ENCODE measurements at regions not wholly inside any gene's neighbourhood (a gene's known extent, or its start where the extent isn't known, plus 50 kb on each side); places are given as distances from the start of the nearest gene placed in this dataset.
A peak's percentile ranks its signal among the peaks of the same experiment; 100 is the strongest.

DNA sequence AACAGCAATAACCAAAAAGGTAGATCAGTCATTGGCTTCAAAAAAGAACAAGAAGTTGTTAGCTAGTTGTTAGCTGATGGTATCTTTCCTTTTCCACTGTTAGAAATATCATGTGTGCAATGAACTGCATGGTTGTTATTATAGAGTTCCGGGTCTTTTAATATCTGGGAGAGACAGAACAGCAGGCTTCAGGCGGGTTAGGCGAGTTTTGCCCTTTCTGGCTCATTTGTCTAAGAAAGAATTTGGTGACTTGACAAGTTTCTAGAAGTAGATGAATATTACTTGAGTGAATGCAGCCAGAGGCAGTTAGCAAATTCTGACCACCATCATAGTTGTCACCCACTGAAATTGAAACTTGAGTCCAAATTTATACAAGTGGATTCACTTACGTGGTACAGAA lies 88.9 kb upstream of the MID1 start:
- DNase-seq (no peak), ATAC-seq (no peak)
- Mint-ChIP-seq H3K9me3 (ENCODE audit: low read depth) (no peaks in the 10 kb centered on the region), H3K27ac (no peak overlapping the region), H3K4me3 (no peak overlapping the region), H3K27me3 (no peaks in the 10 kb centered on the region), H3K4me1 (no peaks in the 10 kb centered on the region), H3K36me3 (ENCODE audit: low read depth) (no peaks in the 10 kb centered on the region)
- POLR2A ChIA-PET, result no interaction called here
- CTCF ChIA-PET, result no interaction called here
- intact Hi-C loops (cut with DNase I, micrococcal nuclease), result no loop called here

DNA sequence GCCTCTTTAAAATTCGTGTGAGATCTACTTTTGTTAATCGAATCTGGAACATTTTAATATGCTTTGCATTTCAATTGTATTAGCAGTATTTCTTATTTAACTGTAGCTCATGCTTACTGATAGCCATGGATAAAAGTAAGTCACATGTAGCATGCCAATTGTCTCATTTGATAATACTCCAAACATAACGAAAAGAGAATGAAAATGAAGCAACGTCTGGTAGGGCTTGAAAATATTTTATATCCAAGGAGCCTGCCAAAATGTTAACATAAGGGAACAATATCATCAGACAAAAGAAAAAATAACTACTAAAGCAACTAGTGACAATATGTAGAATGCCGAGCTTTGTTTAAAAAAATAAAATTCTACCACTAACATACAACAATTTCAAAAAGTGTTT lies 94.1 kb upstream of the MID1 start:
- no peaks in the 10 kb centered on the region for H3K36me3 Mint-ChIP-seq (ENCODE audit: low read depth)
- H3K27me3 Mint-ChIP-seq, result no peaks in the 10 kb centered on the region
- no peaks in the 10 kb centered on the region for H3K9me3 Mint-ChIP-seq (ENCODE audit: low read depth)
- POLR2A ChIA-PET, result no interaction called here
- H3K4me1 Mint-ChIP-seq, result no peaks in the 10 kb centered on the region
- ATAC-seq (no peak), DNase-seq (no peak)
- H3K4me3 Mint-ChIP-seq, result no peak overlapping the region
- no peak overlapping the region for H3K27ac Mint-ChIP-seq
- intact Hi-C loops (cut with DNase I, micrococcal nuclease), result no loop called here
- CTCF ChIA-PET, result interaction anchor here (0.8 kb wide), 1 partner anchor 10 kb away, joined by 3 read pairs; no protein-coding TSS in a partner anchor

DNA sequence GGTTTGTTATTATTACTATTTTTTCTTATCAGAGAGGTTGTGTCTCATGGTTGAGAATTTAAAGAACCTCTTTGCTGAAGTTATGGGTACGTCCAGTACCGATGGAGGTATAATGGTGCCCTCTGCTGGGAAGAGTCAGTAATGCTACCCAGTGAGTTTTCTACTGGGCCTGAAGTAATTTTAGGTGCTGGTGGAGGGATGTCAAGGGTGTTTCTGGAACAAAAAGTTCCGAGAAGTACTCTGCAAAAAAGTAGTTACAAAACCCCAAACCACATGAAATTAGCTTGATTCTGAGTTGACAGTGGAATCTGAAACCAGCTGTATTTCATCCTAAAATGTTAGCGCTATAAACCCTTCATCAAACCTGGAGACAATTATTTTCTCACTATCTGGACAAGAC lies 102.5 kb upstream of the MID1 start:
- POLR2A ChIA-PET, result no interaction called here
- no peaks in the 10 kb centered on the region for H3K36me3 Mint-ChIP-seq (ENCODE audit: low read depth)
- no peak overlapping the region for H3K4me3 Mint-ChIP-seq
- no peak overlapping the region for H3K27ac Mint-ChIP-seq
- ATAC-seq, result no peak
- H3K4me1 Mint-ChIP-seq, result no peaks in the 10 kb centered on the region
- no peaks in the 10 kb centered on the region for H3K27me3 Mint-ChIP-seq
- intact Hi-C loops (cut with DNase I, micrococcal nuclease), result loop anchor here (1.0 to 5.0 kb wide), 2 partner anchors 414 to 533 kb away; no protein-coding TSS in a partner anchor
- CTCF ChIA-PET, result interaction anchor here (1.7 to 2.0 kb wide), 2 partner anchors 532 to 536 kb away, joined by 6 to 17 read pairs; no protein-coding TSS in a partner anchor
- no peaks in the 10 kb centered on the region for H3K9me3 Mint-ChIP-seq (ENCODE audit: low read depth)
- peak; percentile 47 for DNase-seq

DNA sequence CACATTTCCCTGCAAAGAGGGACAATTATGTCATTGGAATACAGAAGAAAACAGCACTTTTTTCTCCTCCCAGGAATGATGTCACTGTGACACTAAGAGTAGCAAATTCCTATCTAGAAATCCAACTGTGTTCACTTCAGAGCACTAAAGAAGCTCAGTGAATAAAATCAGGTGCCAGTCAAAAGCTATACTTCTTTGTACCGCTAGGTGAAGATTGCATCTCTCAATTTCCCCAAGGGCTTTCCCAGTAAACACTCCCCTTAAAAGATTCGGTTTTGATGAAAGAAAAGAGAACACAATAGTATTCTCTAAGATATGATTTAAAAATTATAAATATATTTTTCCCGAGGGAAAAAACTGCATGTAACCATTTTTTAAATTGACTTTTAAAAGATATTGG lies 104.7 kb upstream of the MID1 start:
- ChIA-PET CTCF (interaction anchor here (1.2 to 1.8 kb wide), 3 partner anchors 11 to 536 kb away, joined by 3 to 6 read pairs (median 5); no protein-coding TSS in a partner anchor), POLR2A (no interaction called here)
- no peak for ATAC-seq
- Mint-ChIP-seq H3K4me3 (no peak overlapping the region), H3K27ac (no peak overlapping the region), H3K27me3 (no peaks in the 10 kb centered on the region), H3K36me3 (ENCODE audit: low read depth) (no peaks in the 10 kb centered on the region), H3K9me3 (ENCODE audit: low read depth) (no peaks in the 10 kb centered on the region), H3K4me1 (no peaks in the 10 kb centered on the region)
- DNase-seq, result no peak
- intact Hi-C loops (cut with DNase I, micrococcal nuclease), result no loop called here

DNA sequence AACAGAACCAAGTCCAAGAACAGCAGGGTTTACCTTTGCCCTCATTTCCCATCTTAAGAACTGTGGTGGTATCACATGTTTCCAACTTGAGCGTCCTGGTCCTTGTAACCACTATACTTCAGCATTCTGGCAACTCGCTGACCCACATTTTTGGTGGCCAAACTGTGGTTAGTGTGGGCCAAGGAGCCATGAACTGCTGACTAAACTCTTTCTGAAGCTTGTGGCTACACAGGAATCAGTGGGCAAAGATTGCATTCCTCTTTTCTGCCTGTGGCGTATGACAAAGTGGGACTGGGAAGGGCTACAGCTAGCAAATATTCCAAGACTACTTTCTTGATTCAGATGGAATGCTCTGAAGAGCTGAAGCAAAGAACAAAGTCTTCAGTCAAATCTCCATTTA lies 106.3 kb upstream of the MID1 start:
- no peak overlapping the region for H3K4me3 Mint-ChIP-seq
- intact Hi-C loops (cut with DNase I, micrococcal nuclease), result no loop called here
- no peaks in the 10 kb centered on the region for H3K27me3 Mint-ChIP-seq
- H3K36me3 Mint-ChIP-seq (ENCODE audit: low read depth), result no peaks in the 10 kb centered on the region
- no peaks in the 10 kb centered on the region for H3K9me3 Mint-ChIP-seq (ENCODE audit: low read depth)
- no peak for DNase-seq
- no peak for ATAC-seq
- ChIA-PET CTCF (interaction anchor here (1.5 kb wide), 1 partner anchor 536 kb away, joined by 3 read pairs; no protein-coding TSS in a partner anchor), POLR2A (no interaction called here)
- no peak overlapping the region for H3K27ac Mint-ChIP-seq
- H3K4me1 Mint-ChIP-seq, result no peaks in the 10 kb centered on the region

DNA sequence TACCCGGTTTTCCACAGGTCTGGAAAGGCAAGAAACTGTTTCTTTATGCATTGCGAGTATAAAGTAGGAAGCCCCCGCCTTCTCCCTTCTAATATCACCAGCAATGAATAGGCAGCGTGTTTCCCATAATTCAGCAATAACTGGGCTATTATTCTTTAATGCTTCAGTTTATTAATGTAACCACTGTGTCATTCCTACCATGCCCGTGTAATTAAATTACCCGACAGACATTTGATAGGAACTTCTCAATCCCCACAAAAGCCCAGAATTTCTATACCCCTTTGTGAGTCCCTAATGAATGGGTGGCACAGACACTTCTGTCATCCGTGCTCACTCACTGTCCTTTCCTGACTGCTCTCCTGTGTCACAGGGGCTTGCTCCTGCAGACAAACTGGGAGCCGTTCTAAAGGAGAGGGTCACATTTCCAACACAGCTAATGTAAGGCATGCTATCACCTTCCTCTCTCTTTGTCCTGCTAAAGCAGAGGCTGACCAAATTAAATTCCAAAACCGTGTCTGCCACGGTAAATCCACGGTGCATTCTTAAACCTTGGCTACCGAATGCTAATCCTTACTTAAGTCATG lies 108.5 kb upstream of the MID1 start:
- Mint-ChIP-seq H3K4me3 (no peak overlapping the region), H3K36me3 (ENCODE audit: low read depth) (no peaks in the 10 kb centered on the region), H3K27ac (no peak overlapping the region), H3K27me3 (no peaks in the 10 kb centered on the region), H3K4me1 (no peaks in the 10 kb centered on the region), H3K9me3 (ENCODE audit: low read depth) (no peaks in the 10 kb centered on the region)
- ChIA-PET POLR2A (no interaction called here), CTCF (no interaction called here)
- intact Hi-C loops (cut with DNase I, micrococcal nuclease), result no loop called here
- ATAC-seq, result no peak
- no peak for DNase-seq

DNA sequence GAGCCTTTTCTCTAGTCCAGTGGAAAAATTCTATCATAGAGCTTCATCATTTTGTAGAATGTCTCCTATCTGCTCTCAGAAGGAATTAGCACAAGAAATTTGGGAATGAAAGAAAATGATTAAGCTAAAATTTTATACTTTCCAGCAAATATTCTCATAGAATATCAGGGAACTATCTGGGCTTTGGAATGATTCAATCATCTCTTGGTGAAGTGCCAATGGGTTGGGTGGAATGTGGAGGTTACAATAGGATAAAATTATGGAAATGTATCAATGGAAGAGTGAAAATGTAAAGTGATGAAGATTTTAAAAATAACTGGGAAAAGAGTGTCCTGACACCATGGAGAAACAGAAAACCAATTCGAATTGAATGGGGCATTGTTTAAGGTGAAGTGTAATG lies 119.0 kb upstream of the MID1 start:
- H3K27ac Mint-ChIP-seq, result no peak overlapping the region
- no peaks in the 10 kb centered on the region for H3K4me1 Mint-ChIP-seq
- ATAC-seq (no peak), DNase-seq (no peak)
- POLR2A ChIA-PET, result no interaction called here
- H3K9me3 Mint-ChIP-seq (ENCODE audit: low read depth), result no peaks in the 10 kb centered on the region
- no peaks in the 10 kb centered on the region for H3K27me3 Mint-ChIP-seq
- CTCF ChIA-PET, result no interaction called here
- intact Hi-C loops (cut with DNase I, micrococcal nuclease), result no loop called here
- no peaks in the 10 kb centered on the region for H3K36me3 Mint-ChIP-seq (ENCODE audit: low read depth)
- H3K4me3 Mint-ChIP-seq, result no peak overlapping the region

DNA sequence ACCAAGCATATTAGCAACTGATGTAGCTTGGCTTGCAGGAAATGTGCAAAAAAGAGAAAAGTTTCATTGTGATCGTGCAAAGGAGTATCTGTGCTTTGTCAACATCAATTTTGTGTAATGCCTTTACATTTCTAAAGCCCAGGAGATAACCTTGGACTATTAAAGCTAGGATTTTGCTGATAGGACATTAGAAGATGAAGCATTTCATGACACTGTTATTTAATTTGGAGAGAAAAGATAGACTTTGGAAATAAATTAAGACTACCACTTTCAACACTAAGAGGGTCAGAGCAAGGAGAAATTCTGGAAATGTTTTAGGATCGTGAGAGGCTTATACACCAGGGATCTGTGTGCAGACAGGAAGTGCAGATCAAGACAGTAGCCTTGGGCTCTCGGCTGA lies 120.6 kb upstream of the MID1 start:
- no peaks in the 10 kb centered on the region for H3K36me3 Mint-ChIP-seq (ENCODE audit: low read depth)
- no peak overlapping the region for H3K4me3 Mint-ChIP-seq
- H3K9me3 Mint-ChIP-seq (ENCODE audit: low read depth), result no peaks in the 10 kb centered on the region
- DNase-seq (no peak), ATAC-seq (no peak)
- POLR2A ChIA-PET, result no interaction called here
- CTCF ChIA-PET, result no interaction called here
- intact Hi-C loops (cut with DNase I, micrococcal nuclease), result no loop called here
- H3K4me1 Mint-ChIP-seq, result no peaks in the 10 kb centered on the region
- H3K27me3 Mint-ChIP-seq, result no peaks in the 10 kb centered on the region
- H3K27ac Mint-ChIP-seq, result no peak overlapping the region

DNA sequence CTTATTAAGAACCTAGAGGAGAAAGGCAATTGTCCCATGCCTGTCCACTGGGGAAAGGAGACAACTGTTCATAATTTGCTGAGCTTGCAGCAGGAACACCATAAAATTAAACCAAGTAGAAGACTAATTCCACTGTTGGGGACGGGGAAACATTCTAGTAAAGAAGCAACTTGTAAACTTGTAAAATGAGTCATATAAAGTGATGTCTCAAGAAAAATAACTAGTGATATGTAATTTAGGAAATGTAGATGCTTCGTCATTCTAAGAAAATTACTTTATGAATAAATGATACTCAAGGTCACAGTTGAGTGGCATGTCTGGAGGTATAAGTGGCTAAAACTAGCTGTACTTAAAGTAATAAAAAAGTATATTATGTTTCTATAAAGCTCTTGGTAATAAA lies 121.2 kb upstream of the MID1 start:
- no peak overlapping the region for H3K4me3 Mint-ChIP-seq
- H3K36me3 Mint-ChIP-seq (ENCODE audit: low read depth), result no peaks in the 10 kb centered on the region
- no peaks in the 10 kb centered on the region for H3K9me3 Mint-ChIP-seq (ENCODE audit: low read depth)
- H3K27ac Mint-ChIP-seq, result no peak overlapping the region
- POLR2A ChIA-PET, result no interaction called here
- H3K27me3 Mint-ChIP-seq, result no peaks in the 10 kb centered on the region
- no peaks in the 10 kb centered on the region for H3K4me1 Mint-ChIP-seq
- no peak for DNase-seq
- CTCF ChIA-PET, result no interaction called here
- intact Hi-C loops (cut with DNase I, micrococcal nuclease), result no loop called here
- ATAC-seq, result no peak

DNA sequence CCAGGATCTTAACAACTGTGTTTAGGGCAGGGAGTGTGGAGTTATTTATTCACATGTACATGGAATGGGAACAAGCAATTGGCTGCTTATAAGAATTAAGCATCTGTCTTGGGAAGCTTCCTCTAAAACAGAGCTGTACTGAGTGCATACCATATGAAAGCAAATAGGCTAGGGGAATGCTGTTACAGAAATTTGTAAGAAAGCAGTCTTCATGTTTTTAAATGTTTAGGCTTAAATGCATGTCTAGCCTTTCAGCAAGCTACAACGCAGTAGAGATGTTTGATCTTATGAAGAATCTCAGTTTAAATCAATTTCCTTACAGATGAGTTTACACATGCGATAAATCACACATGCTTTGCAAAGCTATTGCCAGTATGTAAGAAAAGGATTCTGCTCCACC lies 123.1 kb upstream of the MID1 start:
- ATAC-seq (no peak), DNase-seq (no peak)
- POLR2A ChIA-PET, result interaction anchor here (0.6 kb wide), 1 partner anchor 755 kb away, joined by 6 read pairs; no protein-coding TSS in a partner anchor

DNA sequence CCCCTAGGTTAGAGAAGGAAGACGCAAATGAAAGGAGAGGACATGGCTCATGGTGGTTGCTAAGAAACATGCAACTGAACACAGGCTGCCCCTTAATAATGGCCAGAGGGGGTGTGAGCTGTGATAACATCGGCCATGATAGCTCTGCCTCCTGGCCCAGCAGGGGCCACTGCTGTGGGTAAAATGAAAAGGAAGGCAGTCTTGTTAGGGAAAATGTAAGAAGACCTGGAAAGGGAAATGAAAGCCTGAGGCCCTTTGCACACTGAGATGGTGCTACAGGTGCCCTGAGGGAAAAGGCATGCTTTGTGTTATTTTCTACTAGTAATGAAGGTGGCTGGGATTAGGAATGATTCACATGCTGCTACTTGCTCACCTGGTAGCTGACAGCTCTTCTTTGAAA lies 123.6 kb upstream of the MID1 start:
- intact Hi-C loops (cut with DNase I, micrococcal nuclease), result no loop called here
- DNase-seq (no peak), ATAC-seq (no peak)
- H3K27me3 Mint-ChIP-seq, result no peaks in the 10 kb centered on the region
- H3K4me1 Mint-ChIP-seq, result no peaks in the 10 kb centered on the region
- H3K36me3 Mint-ChIP-seq (ENCODE audit: low read depth), result no peaks in the 10 kb centered on the region
- ChIA-PET CTCF (no interaction called here), POLR2A (no interaction called here)
- H3K9me3 Mint-ChIP-seq (ENCODE audit: low read depth), result no peaks in the 10 kb centered on the region
- H3K4me3 Mint-ChIP-seq, result no peak overlapping the region
- no peak overlapping the region for H3K27ac Mint-ChIP-seq

More for the DNA sequence above, 123.1 kb upstream of the MID1 start:
- no peak overlapping the region for H3K27ac Mint-ChIP-seq
- no peaks in the 10 kb centered on the region for H3K4me1 Mint-ChIP-seq
- CTCF ChIA-PET, result no interaction called here
- no peaks in the 10 kb centered on the region for H3K36me3 Mint-ChIP-seq (ENCODE audit: low read depth)
- H3K27me3 Mint-ChIP-seq, result no peaks in the 10 kb centered on the region
- no peak overlapping the region for H3K4me3 Mint-ChIP-seq
- no peaks in the 10 kb centered on the region for H3K9me3 Mint-ChIP-seq (ENCODE audit: low read depth)
- intact Hi-C loops (cut with DNase I, micrococcal nuclease), result no loop called here

DNA sequence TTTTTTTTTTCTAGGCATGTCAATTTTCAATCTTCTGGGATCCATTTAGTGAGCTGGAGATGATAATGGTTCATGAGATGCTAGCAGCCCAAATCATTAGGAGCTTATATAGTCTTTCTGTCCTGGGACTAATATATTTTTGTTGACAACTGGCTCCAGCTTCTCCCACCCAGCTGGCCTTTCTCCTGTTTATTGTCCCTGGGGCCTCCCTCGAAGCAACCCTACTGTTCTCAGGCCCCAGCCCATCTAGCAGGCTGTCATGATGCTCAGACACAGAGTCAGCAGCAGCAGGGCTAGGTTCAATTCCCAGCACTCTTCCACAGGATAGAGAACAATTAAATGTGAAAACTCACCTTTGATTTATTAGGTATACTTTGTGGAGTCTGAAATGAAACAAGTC lies 127.6 kb upstream of the MID1 start:
- CTCF ChIA-PET, result interaction anchor here (0.7 kb wide), 1 partner anchor 8 kb away, joined by 4 read pairs; no protein-coding TSS in a partner anchor
- Mint-ChIP-seq H3K9me3 (ENCODE audit: low read depth) (no peaks in the 10 kb centered on the region), H3K4me3 (no peak overlapping the region), H3K36me3 (ENCODE audit: low read depth) (no peaks in the 10 kb centered on the region), H3K4me1 (no peaks in the 10 kb centered on the region), H3K27me3 (no peaks in the 10 kb centered on the region), H3K27ac (no peak overlapping the region)
- ATAC-seq, result no peak
- POLR2A ChIA-PET, result no interaction called here
- intact Hi-C loops (cut with DNase I, micrococcal nuclease), result no loop called here
- DNase-seq, result no peak

DNA sequence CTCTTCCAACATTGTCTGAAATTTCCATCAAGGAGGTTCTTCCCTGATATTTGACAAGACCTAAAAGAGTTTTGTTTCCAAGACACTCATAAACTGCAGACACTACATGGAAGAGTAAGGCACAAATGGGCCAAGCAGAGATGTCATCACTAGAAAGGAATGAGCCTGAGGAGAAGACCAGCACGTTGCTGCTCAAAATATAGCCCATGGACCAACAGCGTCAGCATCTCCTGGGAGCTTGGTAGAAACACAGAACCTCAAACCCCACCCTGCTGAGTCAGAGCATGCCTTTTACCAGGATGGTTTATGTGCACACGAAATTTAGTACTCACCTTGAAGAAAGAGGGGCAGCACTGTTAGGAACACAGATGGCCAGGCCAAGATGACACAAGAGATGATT lies 128.7 kb upstream of the MID1 start:
- no peak overlapping the region for H3K27ac Mint-ChIP-seq
- no peaks in the 10 kb centered on the region for H3K9me3 Mint-ChIP-seq (ENCODE audit: low read depth)
- ChIA-PET CTCF (no interaction called here), POLR2A (no interaction called here)
- no peak overlapping the region for H3K4me3 Mint-ChIP-seq
- DNase-seq (no peak), ATAC-seq (no peak)
- H3K27me3 Mint-ChIP-seq, result no peaks in the 10 kb centered on the region
- intact Hi-C loops (cut with DNase I, micrococcal nuclease), result no loop called here
- H3K36me3 Mint-ChIP-seq (ENCODE audit: low read depth), result no peaks in the 10 kb centered on the region
- H3K4me1 Mint-ChIP-seq, result no peaks in the 10 kb centered on the region

Measured in activated CD4-positive, alpha-beta T cell treated with anti-CD3 and anti-CD28 coated beads for 36 hours (primary cell).